OCI-LY7 (cell line): ENCODE measurements at regions not wholly inside any gene's neighbourhood (a gene's known extent, or its start where the extent isn't known, plus 50 kb on each side); places are given as distances from the start of the nearest gene placed in this dataset.

Experiments
- EZH2phosphoT487 ChIP-seq: fragments of 200-600 bp; sonication (generic); IDR thresholded peaks from 2 replicates; pipeline ENCODE4 v1.6.1; 2018; ENCODE audit warnings: low read depth, borderline replicate concordance, mild to moderate bottlenecking, mixed run types, antibody characterized with exemption, low read length, moderate library complexity, mixed read lengths
- TF ChIP-seq, protein P1 (sequence below): fragments of 200-600 bp; sonication (generic); conservative IDR thresholded peaks from 2 replicates; pipeline ENCODE4 v1.5.1; 2014; ENCODE audit warnings: mild to moderate bottlenecking, antibody characterized with exemption, low read length, moderate library complexity, mixed read lengths

GRCh38 chr20:9912290-9912689 lies 73.4 kb upstream of the PAK5 start:
- no peak for TF ChIP-seq EZH2phosphoT487
- TF ChIP-seq, protein P1, sequence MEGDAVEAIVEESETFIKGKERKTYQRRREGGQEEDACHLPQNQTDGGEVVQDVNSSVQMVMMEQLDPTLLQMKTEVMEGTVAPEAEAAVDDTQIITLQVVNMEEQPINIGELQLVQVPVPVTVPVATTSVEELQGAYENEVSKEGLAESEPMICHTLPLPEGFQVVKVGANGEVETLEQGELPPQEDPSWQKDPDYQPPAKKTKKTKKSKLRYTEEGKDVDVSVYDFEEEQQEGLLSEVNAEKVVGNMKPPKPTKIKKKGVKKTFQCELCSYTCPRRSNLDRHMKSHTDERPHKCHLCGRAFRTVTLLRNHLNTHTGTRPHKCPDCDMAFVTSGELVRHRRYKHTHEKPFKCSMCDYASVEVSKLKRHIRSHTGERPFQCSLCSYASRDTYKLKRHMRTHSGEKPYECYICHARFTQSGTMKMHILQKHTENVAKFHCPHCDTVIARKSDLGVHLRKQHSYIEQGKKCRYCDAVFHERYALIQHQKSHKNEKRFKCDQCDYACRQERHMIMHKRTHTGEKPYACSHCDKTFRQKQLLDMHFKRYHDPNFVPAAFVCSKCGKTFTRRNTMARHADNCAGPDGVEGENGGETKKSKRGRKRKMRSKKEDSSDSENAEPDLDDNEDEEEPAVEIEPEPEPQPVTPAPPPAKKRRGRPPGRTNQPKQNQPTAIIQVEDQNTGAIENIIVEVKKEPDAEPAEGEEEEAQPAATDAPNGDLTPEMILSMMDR, result no peak
